GM19468 (cell line): ENCODE measurements at regions not wholly inside any gene's neighbourhood (a gene's known extent, or its start where the extent isn't known, plus 50 kb on each side); places are given as distances from the start of the nearest gene placed in this dataset.
"Not testable (repeated sequence)": the region's sequence is repeated elsewhere in the genome, so short reads cannot be mapped to it uniquely, and the experiment has no call there.

Experiments used
- ATAC-seq: cut with Tn5 transposase; IDR thresholded peaks from one replicate; pipeline ENCODE4 v1.9.1; 2021; ENCODE audit warnings: mild to moderate bottlenecking, moderate library complexity, moderate number of reproducible peaks; ENCODE audit not compliant: unreplicated experiment; ENCODE audit errors: extremely low read depth

- no peak for ATAC-seq
Observed at GRCh38 chr4:138492176-138492575, 250.0 kb upstream of the SLC7A11 start.

GRCh38 chr4:138488533-138488932 is 246.4 kb upstream of the SLC7A11 start:
- no peak for ATAC-seq

GRCh38 chr4:138487670-138488069 is 245.5 kb upstream of the SLC7A11 start:
- ATAC-seq = no peak

- no peak for ATAC-seq
Observed at GRCh38 chr4:138487230-138487629, 245.1 kb upstream of the SLC7A11 start.

- ATAC-seq = no peak
Observed at GRCh38 chr4:138485498-138485897, 243.3 kb upstream of the SLC7A11 start.

GRCh38 chr4:138475116-138475515 is 233.0 kb upstream of the SLC7A11 start:
- ATAC-seq = no peak

GRCh38 chr4:138473339-138473738 is 231.2 kb upstream of the SLC7A11 start:
- ATAC-seq = no peak

- no peak for ATAC-seq
Observed at GRCh38 chr4:138460477-138461414, 218.6 kb upstream of the SLC7A11 start.

GRCh38 chr4:138458751-138459150 is 216.6 kb upstream of the SLC7A11 start:
- no peak for ATAC-seq

- ATAC-seq = not testable (repeated sequence)
Observed at GRCh38 chr4:138456349-138456748, 214.2 kb upstream of the SLC7A11 start.

GRCh38 chr4:138455097-138455496 is 212.9 kb upstream of the SLC7A11 start:
- ATAC-seq = no peak

GRCh38 chr4:138452826-138453225 is 210.7 kb upstream of the SLC7A11 start:
- no peak for ATAC-seq

- ATAC-seq = no peak
Observed at GRCh38 chr4:138451276-138451663, 209.1 kb upstream of the SLC7A11 start.

- ATAC-seq = no peak
Observed at GRCh38 chr4:138450546-138451275, 208.6 kb upstream of the SLC7A11 start.

- no peak for ATAC-seq
Observed at GRCh38 chr4:138449938-138450337, 207.8 kb upstream of the SLC7A11 start.

GRCh38 chr4:138448169-138448568 is 206.0 kb upstream of the SLC7A11 start:
- ATAC-seq = no peak

GRCh38 chr4:138446456-138446855 is 204.3 kb upstream of the SLC7A11 start:
- ATAC-seq = no peak

GRCh38 chr4:138445098-138445497 is 202.9 kb upstream of the SLC7A11 start:
- no peak for ATAC-seq

- ATAC-seq = no peak
Observed at GRCh38 chr4:138444260-138444659, 202.1 kb upstream of the SLC7A11 start.

- no peak for ATAC-seq
Observed at GRCh38 chr4:138439143-138439581, 197.0 kb upstream of the SLC7A11 start.

- ATAC-seq = no peak
Observed at GRCh38 chr4:138438608-138439007, 196.5 kb upstream of the SLC7A11 start.
